Stimulated activated CD4-positive, alpha-beta T cell treated with anti-CD3 and anti-CD28 coated beads, Interleukin-12 subunit alpha, Interleukin-12 subunit beta, amount 100 ng/mL, for 48 hours (primary cell): ENCODE measurements at regions not wholly inside any gene's neighbourhood (a gene's known extent, or its start where the extent isn't known, plus 50 kb on each side); places are given as distances from the start of the nearest gene placed in this dataset.

Experiments used
- DNase-seq, 3 donors: peaks; one replicate each; pipeline ENCODE4 v3.0.0-alpha.2; 2020; ENCODE audit warnings: low read depth in 2 of 3, low spot score in 1 of 3

- peak; percentile 15 to 35 (median 15) for DNase-seq
Measured at GRCh38 chr4:124262211-124263179, 450.0 kb downstream of the ANKRD50 start.

- no peak for DNase-seq
Measured at GRCh38 chr4:124265701-124266100, 446.8 kb downstream of the ANKRD50 start.

GRCh38 chr4:124266721-124267120 is 445.8 kb downstream of the ANKRD50 start:
- no peak for DNase-seq

GRCh38 chr4:124276461-124276860 is 436.1 kb downstream of the ANKRD50 start:
- DNase-seq, result no peak

GRCh38 chr4:124277691-124278090 is 434.8 kb downstream of the ANKRD50 start:
- no peak for DNase-seq

DNA sequence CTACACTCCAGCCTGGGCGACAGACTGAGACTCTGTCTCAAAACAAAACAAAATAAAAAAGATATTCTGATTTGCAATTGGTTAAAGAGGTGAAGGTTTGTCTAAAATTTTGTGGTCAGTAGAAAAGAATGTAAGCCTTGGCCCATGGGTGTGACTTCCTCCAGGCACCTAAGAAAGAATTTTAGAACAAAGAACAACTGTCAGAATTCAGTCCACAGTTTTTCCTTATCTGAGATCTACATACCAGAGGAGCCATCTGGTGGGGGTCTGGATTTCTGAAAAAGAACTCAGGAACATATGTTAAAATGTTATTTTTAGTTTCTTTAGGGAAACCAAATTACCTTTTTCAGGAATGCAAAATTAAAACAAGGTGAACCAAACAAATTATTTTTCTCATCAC is 434.1 kb downstream of the ANKRD50 start:
- no peak for DNase-seq

DNA sequence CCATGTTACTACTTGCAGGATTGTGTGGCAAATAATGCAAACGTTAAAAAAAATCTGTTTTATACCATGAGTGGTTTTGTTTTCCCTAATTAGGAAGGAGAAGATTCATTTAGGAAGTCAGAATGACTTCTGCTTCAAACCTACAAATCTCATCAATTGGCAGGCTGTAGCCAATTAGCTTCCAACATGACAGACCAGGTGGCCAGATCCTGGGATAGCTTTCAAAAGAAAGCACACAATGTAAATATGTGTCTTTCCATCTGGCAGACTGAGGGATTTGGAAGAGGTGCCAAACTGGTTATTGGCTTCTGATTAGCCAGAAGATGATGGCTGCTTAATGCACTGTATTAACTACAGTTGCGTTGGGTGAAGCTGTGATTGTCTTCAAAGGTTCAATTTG is 432.8 kb downstream of the ANKRD50 start:
- DNase-seq, result no peak

GRCh38 chr4:124282301-124282898 is 430.1 kb downstream of the ANKRD50 start:
- DNase-seq, result no peak

DNA sequence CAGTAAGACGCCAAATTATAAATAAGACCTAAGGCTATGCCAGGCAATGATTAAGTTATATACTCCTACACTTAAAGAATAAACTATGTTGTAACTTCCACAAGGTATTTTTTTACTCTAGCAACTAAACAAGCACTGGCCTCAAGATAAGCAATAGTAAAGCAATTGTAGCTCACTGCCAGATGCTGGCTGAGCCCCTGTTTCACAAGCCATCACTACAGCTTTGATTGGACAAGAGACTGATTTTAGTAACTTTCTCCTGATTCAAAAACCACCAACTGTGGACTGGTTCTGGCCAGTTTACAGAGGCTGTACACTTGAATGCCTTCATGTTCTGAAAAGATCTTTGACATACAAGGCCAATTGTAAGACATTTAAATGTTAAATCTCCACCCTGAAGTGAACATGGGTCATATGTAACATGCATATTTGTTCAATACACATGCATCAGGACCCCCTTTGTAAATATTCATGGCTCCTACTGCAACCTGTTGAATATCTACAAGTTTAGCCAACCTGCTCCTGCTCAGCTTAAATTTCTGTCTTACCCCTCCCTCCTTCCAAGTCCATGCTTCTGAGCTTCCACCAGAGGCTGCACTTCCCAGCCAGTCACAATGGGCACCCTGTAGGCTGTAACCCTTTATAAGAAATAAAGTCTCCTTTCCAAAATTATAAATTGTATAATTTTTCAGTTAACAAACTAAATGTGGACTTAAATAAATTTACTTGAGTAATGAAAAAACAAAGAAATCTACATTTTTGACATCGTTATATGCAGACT is 423.6 kb downstream of the ANKRD50 start:
- no peak for DNase-seq

DNA sequence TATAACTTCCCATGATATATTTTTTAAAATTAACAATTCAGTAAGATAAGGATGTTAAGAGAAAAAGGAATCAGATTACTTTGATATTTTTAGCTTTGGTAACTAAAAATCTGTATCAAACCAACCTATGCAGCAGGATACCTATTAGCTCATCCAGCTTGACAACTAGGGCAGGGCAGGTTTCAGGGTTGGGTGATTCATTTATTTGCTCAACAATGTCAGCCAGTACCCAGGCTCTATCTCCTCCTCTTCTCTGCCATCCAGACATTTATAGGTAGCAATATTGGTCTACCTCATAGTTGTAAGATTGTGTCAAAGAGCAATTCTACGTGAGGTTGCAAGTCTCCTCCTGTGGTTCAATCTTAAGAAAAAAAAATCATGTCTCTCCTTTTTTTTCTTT is 421.9 kb downstream of the ANKRD50 start:
- DNase-seq, result no peak

DNA sequence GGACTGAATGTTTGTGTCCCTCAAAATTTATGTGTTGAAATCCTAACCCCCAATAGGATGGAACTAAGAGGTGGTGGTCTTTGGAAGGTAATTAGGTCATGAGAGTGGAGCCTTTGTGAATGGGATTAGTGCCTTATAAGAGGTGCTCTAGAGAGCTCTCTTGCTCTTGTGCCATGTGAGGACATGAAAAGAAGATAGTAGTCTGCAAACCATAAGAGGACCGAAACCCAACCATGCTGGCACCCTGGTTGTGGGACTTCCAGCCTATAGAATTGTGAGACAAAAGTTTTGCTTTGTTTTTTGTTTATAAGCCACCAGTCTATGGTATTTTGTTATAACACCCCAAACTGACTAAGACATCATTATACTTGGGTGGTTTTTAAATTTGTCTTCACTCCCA is 417.1 kb downstream of the ANKRD50 start:
- DNase-seq, result no peak

DNA sequence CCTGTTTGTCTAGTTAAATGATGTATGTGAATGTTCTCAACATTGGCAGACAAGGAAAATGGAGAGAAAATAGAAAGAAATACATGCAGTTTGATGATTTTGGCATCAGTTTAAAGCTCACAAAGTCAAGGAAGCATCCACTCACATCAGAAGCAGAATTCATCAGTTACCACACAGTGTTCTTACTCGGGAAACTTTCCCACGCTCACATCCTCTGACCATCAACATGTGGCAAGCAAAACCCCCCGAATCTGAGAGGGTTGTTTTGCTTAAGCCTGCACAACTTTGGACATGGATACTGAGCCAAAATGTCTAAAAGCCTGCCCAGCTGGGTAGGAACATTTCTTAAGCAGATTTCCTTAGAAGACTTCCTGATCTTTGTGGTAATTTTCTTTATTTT is 407.6 kb downstream of the ANKRD50 start:
- DNase-seq, result no peak

DNA sequence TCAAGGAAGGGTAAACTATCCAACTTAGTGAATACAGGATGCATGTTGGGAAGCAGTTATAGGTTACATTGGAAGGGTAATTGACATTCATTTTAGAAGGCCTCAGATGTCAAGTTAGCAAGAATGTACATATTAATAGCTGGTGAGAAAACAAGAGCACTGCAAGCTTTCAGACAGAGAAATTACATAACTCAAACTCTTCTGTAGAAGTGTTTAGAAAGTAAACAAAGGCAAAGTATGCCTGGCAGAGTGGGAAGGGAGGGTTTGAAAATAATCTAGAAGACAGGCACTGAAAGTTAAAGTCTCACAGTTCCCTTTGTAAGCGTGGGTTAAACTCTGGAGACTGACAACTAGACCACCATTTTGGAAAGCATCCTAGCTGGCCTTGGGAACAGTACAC is 406.2 kb downstream of the ANKRD50 start:
- DNase-seq, result no peak

DNA sequence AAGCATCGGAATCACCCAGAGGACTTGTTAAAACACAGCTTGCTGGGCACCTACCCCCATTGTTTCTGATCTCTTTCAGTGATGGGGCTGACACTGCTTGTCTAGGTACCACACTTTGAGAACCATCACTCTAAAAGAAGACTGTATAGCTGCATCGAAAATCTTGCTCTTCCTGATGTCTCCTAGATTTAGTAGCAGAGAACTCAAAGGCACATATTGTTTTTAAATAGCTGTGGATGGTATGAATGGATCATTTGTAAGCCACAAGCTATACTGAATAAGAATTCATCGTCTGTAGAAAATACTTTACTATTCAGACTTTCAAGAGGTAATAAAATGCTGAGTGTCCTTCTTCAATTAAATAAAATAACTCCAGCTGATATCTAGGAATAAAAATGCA is 405.4 kb downstream of the ANKRD50 start:
- DNase-seq, result no peak

- DNase-seq, result no peak
Measured at GRCh38 chr4:124318292-124318691, 394.2 kb downstream of the ANKRD50 start.

- no peak for DNase-seq
Measured at GRCh38 chr4:124321364-124321763, 391.2 kb downstream of the ANKRD50 start.

GRCh38 chr4:124322234-124323065 is 390.1 kb downstream of the ANKRD50 start:
- DNase-seq, result peak in 1 of 3 donors; percentile 1

DNA sequence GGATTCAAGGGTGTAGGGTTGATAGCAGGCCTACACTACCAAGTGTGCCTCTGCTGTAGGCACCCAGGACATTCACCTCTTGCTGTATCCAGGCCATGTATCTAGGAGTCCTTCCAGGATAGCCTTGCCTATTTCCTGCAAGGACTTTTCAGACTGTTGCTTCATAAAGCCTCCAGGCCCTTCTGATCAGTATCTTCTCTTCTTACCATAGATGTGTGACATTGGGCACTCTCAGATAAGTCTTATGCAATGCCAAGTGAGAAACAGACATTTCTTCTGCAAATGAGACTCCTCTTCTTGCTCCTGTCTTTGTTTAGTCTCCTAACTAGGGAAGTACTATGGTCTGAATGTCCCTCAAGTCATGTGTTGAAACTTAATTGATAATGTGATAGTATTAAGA is 386.8 kb downstream of the ANKRD50 start:
- no peak for DNase-seq

GRCh38 chr4:124329134-124329533 is 383.4 kb downstream of the ANKRD50 start:
- no peak for DNase-seq

DNA sequence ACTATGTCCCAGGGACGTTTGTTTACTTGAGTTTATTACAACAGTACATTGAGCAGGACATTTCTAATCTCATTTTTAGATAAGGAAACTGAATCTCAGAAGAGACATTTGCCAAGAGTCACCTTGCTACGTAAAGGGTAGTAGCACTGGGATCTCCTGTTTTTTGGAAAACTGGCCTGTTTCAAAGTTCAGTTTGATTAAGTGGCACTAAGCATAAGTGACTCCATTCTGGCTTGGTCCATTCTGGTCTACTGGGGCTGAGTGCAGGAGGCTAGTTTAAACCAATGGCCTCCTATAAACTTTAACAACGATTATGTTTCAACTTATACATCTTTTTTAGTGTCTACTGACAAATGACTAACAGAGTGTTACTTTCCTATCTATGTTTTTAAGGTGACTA is 382.5 kb downstream of the ANKRD50 start:
- no peak for DNase-seq

- no peak for DNase-seq
Measured at GRCh38 chr4:124331781-124332180, 380.8 kb downstream of the ANKRD50 start.
